Right lobe of liver (tissue), 4 donors: ENCODE measurements at regions not wholly inside any gene's neighbourhood (a gene's known extent, or its start where the extent isn't known, plus 50 kb on each side); places are given as distances from the start of the nearest gene placed in this dataset.

Source experiments
- POLR2A ChIP-seq: fragments of 450-650 bp; IDR thresholded peaks from one replicate; pipeline ENCODE4 v1.6.1; 2017; ENCODE audit warnings: antibody characterized with exemption, mild to moderate bottlenecking
- TF ChIP-seq, protein P1 (sequence below), 4 donors: fragments of 200-600 bp in 3 of 4; fragments of 450-650 bp in 1 of 4; IDR thresholded peaks; one replicate each; pipeline versions ENCODE4 v1.5.1 to v1.8.0; 2016 to 2022; ENCODE audit warnings: antibody characterized with exemption in 4 of 4, mild to moderate bottlenecking in 2 of 4
- donor health status: DM: no; HTN: no; CAD: no.
- donor health status: DM: no; HTN: no; CAD: no.
- donor health status: DM: no; HTN: yes; CAD: no.

- TF ChIP-seq, protein P1, sequence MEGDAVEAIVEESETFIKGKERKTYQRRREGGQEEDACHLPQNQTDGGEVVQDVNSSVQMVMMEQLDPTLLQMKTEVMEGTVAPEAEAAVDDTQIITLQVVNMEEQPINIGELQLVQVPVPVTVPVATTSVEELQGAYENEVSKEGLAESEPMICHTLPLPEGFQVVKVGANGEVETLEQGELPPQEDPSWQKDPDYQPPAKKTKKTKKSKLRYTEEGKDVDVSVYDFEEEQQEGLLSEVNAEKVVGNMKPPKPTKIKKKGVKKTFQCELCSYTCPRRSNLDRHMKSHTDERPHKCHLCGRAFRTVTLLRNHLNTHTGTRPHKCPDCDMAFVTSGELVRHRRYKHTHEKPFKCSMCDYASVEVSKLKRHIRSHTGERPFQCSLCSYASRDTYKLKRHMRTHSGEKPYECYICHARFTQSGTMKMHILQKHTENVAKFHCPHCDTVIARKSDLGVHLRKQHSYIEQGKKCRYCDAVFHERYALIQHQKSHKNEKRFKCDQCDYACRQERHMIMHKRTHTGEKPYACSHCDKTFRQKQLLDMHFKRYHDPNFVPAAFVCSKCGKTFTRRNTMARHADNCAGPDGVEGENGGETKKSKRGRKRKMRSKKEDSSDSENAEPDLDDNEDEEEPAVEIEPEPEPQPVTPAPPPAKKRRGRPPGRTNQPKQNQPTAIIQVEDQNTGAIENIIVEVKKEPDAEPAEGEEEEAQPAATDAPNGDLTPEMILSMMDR (IDR thresholded peaks at IDR 0.05) = no peak
- TF ChIP-seq POLR2A = no peak
Measured at GRCh38 chr6:152848919-152849318, 98.3 kb downstream of the VIP start.
